T-helper 1 cell treated with Interleukin-12 subunit alpha and Interleukin-12 subunit beta and Interleukin-4 antibody, amounts not matched to agents 30 ng/mL and 1 ng/mL, for 36 hours (primary cell): ENCODE measurements at regions not wholly inside any gene's neighbourhood (a gene's known extent, or its start where the extent isn't known, plus 50 kb on each side); places are given as distances from the start of the nearest gene placed in this dataset.
"Not testable (repeated sequence)": the region's sequence is repeated elsewhere in the genome, so short reads cannot be mapped to it uniquely, and the experiment has no call there.

ENCODE experiments used
- intact Hi-C: fragments of 100-400 bp; cut with micrococcal nuclease; formaldehyde crosslinking; loops from one replicate; pipeline ENCODE4 v1.15.1; 2024

- intact Hi-C loops: no loop called here
These were observed 1084.2 kb upstream of the COX7C start for GRCh38 chr5:85533341-85534047.

DNA sequence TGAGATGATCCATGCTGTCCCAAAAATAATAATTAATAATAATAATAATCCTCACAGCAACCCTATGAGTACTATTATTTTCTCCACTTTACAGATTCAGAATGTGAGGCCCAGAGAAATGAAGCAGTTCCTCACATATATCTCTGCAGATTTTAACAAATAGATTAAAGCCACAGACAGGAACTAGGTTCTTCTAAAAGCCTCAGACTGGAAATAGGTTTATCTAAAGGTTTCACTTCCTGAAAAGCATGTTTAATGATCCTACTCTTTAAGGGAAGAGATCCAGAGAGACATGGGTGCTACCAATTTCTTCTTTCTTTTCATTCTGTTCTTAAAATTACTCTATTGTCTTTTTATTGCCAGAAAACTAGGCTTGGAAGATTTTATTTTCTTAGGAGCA, 1079.4 kb upstream of the COX7C start:
- intact Hi-C loops: no loop called here

DNA sequence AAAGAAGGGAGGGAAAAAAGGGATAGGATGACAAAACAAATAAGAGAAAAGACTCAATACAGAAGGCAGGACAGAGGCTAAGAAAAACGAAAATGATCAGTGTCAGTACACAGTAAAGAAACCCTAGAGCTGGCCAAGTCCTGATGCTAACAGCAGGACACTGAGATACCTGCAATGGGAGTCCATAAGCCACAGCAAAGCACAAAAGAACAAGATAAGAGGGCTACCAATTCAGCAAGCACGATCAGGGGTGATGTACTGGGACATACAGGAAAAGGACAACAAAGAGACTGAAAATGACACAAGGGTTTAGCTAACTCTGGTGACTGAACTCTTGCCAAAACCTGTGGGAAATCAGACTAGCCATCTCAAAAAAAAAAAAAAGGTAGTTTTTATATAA, 1072.6 kb upstream of the COX7C start:
- intact Hi-C loops: no loop called here

- intact Hi-C loops: no loop called here
These were observed 1068.5 kb upstream of the COX7C start for GRCh38 chr5:85549229-85549628.

DNA sequence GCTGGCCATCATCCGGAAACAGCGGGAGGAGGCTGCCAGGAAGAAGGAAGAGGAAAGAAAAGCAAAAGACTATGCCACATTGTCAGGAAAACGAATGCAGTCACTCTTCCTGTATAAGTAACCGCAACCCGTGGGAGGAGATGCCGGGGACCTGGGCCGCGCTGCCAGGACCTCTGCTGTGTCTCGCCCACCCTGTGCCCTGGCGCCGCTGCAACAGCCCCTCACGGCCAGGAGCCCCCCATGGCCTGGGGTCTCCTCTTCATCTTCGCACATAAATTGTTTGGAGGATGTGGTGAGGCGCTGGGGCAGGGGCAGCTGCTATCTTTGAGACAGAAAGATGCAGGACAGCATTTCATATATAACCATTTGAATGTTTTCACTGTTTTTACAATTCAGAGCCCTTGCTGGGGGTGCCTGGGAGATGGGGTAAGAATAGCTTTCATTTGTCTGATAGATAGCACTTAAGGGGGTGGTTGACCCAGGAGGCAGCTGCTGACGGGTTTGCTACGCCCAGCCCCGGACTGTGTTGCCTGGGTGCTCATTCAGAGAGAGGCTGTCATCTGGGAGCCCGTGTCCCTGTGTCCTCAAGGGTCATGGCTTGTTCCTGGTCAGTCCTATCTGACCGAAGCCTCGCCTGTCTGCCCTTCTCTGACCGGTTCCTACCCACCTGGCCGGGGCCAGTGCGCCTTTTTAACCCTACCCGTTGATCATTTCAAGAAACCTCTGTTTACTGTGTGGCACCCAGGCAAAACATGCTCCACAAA, 1067.7 kb upstream of the COX7C start:
- intact Hi-C loops: no loop called here

GRCh38 chr5:85556464-85556863, 1061.3 kb upstream of the COX7C start:
- intact Hi-C loops: no loop called here

DNA sequence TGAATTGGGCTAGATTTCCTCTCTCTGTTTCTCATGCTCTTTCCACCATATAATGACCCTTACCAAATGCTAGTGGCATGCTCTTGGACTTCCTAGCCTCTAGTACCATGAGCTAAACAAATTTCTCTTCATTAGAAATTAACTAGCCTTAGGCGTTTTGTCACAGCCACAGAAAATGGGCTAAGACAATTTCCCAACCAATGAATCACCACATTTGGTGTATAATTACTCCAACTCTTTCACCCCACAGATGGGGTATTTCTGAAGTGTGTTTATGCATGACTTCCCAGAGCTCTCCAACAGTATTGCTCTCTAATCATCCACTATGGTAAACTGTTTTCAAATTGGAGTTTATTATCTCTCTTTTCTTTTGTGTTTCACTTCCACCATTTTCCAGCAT, 1041.1 kb upstream of the COX7C start:
- intact Hi-C loops: no loop called here

- intact Hi-C loops: not testable (repeated sequence)
These were observed 1029.9 kb upstream of the COX7C start for GRCh38 chr5:85587806-85588205.

DNA sequence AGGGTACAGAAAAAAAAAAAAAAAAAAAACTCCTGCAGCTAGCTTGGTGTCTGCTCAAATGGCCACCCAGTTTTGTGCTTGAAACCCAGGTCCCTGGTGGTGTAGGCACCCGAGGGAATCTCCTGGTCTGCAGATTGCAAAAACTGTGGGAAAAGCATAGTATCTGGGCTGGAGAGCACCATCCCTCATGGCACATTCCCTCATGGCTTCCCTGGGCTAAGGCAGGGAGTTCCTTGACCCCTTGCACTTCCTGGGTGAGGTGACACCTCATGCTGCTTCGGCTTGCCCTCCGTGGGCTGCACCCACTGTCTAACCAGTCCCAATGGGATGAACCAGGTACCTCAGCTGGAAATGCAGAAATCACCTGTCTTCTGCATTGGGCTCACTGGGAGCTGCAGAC, 1029.5 kb upstream of the COX7C start:
- intact Hi-C loops: not testable (repeated sequence)

GRCh38 chr5:85590764-85591163, 1027.0 kb upstream of the COX7C start:
- intact Hi-C loops: no loop called here

DNA sequence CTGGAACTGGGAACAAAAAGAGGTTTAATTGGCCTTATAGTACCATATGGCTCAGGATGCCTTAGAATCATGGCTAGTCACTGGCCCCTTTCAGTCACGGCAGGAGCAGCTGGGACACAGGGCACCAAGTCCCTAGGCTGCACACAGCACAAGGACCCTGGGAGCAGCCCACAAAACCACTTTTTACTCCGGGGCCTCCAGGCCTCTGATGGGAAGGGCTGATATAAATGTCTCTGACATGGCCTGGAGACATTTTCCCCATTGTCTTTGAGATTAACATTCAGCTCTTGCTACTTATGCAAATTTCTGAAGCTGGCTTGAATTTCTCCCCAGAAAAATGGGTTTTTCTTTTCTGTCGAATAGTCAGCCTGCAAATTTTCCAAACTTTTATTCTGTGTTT, 1026.4 kb upstream of the COX7C start:
- intact Hi-C loops: no loop called here

DNA sequence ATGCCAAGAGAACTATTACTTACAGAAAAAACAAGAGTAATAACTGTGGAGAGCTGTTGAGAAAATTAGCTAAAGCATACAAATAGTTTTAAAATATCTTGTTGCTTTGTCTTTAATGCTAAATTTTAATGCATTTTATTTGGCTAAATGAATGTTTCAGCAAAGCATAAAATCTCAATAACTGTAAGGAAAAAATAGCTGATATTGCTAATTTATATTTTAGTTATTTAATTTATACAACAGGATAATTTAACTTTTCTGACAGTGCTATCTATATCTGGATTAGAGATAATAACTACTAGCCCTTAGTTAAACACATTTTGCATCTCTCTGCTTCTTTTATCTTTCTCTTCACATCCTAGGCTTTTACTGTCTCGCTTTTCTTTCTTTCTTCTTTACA, 1014.9 kb upstream of the COX7C start:
- intact Hi-C loops: no loop called here

DNA sequence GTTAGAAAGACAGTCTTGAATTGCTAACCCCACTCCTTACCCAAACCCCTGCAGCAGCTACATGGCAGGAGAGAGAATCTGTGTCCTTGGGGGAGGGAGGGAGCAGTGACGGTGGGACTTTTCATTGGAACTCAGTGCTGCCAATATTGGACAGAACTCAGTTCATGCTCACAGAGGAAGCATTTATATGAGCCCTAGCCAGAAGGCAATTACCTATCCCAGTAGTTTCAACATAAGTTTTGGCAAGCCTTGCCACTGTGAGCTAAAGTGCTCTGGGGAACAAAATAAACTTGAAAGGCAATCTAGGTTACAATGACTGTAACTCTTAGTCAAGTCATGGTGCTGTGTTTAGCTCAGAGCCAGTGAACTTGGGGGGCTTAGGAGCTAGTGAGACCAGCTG, 1013.4 kb upstream of the COX7C start:
- intact Hi-C loops: no loop called here

DNA sequence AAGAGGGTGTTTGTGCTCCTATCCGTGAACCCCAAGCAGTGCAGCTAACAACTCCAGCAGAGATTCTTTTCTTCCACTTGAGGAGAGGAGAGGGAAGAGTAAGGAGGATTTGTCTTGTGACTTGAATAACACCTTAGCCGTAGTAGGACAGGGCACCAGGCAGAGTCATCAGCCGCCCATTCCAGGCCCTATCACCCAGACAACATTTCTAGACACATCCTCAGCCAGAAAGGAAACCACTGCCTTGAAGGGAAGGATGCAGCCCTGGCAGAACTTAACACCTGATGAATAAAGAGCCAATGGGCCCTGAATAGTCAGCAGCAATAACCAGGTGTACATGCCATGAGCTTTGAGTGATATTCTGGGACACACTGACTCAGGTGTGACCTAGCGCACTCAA, 1013.0 kb upstream of the COX7C start:
- intact Hi-C loops: no loop called here

DNA sequence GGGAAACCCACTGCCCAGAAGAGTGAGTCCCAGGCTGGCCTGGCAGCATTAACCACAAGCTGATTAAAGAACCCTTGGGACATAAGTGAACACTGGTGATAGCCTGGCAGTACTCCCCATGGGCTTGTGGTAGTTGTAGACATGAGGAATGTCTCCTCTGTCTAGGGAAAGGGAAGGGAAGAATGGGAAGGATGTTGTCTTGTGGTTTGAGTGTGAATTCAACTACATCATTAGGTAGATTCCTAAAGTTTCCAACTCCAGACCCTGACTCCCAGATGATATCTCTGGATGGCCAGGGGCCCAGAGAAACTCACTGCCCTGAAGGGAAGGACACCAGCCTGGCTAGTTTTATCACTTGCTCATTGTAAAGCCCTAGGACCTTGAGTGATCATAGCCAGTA, 1012.4 kb upstream of the COX7C start:
- intact Hi-C loops: no loop called here

DNA sequence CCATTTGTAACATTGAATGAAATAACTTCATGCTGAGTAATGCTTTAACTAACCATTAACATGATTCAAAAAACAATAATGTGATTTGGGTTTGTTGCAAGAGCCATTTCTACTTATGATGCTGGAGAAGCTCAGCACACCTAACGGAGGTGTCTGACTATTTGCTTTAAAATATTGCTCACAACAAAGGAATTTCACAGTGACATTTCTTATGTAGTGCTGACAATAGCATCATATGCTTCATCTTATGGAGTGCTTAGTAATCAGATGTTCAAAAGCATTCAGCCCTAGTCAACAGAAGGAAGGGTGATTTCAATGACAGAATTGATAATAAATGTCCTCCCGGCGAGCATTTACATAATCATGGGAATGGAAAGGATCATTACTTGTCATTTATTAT, 1003.3 kb upstream of the COX7C start:
- intact Hi-C loops: no loop called here

- intact Hi-C loops: loop anchor here (10.0 kb wide), 1 partner anchor 53 kb away; no protein-coding TSS in a partner anchor
These were observed 996.1 kb upstream of the COX7C start for GRCh38 chr5:85621668-85622067.

GRCh38 chr5:85628153-85628552, 989.6 kb upstream of the COX7C start:
- intact Hi-C loops: loop anchor here (10.0 kb wide), 1 partner anchor 47 kb away; no protein-coding TSS in a partner anchor

- intact Hi-C loops: not testable (repeated sequence)
These were observed 979.1 kb upstream of the COX7C start for GRCh38 chr5:85638495-85639125.

- intact Hi-C loops: no loop called here
These were observed 971.7 kb upstream of the COX7C start for GRCh38 chr5:85646036-85646435.

- intact Hi-C loops: no loop called here
These were observed 971.1 kb upstream of the COX7C start for GRCh38 chr5:85646641-85647040.

DNA sequence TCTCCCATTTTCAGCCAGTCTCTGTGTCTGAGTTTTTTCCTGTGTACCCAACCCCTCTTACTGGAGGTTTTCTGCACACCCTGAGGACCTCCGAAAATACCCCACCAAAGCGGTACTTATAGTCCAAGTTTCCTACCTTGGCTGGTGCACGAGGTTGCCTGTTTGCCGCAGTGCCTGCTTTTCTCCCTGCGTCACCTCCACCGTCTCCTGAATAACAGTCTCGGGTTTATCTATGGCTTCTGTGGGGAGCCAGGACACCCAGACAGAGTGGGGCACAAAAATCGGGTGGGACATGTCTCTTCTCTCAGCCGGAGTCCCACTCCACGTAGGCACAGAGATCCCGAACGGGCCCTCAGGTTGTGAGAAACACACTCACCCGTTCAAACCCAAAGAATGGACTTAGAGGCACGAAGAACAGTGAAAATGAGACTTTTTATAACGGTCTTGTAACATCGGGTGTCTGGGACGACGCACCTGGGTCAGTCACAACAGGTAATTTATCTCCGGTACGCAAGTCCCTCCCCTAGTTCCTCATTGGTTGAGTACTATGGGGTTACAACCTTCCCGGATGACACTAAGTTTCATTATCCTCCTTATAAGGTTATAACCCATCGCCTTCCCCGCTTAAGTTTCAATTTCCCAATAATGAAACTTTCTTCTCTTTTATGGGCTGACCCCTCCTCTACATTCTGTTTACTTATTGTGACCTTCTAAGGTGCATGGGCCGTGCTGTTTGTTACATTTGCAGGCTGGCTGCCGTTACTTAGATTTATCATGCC, 970.2 kb upstream of the COX7C start:
- intact Hi-C loops: no loop called here
